AG09309 (cell line): ENCODE measurements at regions not wholly inside any gene's neighbourhood (a gene's known extent, or its start where the extent isn't known, plus 50 kb on each side); places are given as distances from the start of the nearest gene placed in this dataset.

Experiments used
- DNase-seq: peaks from one replicate; pipeline ENCODE4 v3.0.0-alpha.2; 2010; ENCODE audit warnings: low read depth
- H3K4me3 ChIP-seq: 2 replicates; pipeline ENCODE4 v1.5.1; 2011; ENCODE audit warnings: mild to moderate bottlenecking, low read depth, low read length, moderate library complexity; ENCODE audit not compliant: control insufficient read depth
- CTCF ChIP-seq: IDR thresholded peaks from 2 replicates; pipeline ENCODE4 v1.5.1; 2011; ENCODE audit warnings: mild to moderate bottlenecking, low read depth, low read length, inconsistent platforms; ENCODE audit not compliant: insufficient read depth, control insufficient read depth; ENCODE audit errors: missing control alignments

- no peak for DNase-seq
- no peak overlapping the region for H3K4me3 ChIP-seq
- TF ChIP-seq CTCF: no peak
Observed at GRCh38 chr11:119805663-119806062, 76.7 kb upstream of the NECTIN1 start.

DNA sequence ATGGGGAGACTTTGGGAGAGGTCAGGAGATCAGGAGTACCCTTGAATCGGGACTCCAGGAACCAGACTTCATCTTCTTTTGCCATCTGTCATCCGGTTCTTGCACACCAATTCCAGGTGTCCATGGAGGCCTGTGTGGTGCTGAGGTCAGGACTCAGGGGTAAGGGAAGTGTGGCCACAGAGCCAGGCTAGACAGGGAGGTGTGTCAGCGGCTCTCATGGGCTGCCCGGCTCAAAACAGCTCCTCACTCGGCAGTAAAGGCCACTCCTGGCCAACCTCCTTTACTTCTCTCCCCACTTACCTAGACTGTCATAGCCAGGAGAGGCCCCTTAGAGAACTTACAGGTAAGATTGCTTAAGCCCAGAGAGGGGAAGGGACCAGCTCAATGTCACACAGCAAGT, 75.7 kb upstream of the NECTIN1 start:
- H3K4me3 ChIP-seq: no peak overlapping the region
- no peak for TF ChIP-seq CTCF
- DNase-seq: no peak

DNA sequence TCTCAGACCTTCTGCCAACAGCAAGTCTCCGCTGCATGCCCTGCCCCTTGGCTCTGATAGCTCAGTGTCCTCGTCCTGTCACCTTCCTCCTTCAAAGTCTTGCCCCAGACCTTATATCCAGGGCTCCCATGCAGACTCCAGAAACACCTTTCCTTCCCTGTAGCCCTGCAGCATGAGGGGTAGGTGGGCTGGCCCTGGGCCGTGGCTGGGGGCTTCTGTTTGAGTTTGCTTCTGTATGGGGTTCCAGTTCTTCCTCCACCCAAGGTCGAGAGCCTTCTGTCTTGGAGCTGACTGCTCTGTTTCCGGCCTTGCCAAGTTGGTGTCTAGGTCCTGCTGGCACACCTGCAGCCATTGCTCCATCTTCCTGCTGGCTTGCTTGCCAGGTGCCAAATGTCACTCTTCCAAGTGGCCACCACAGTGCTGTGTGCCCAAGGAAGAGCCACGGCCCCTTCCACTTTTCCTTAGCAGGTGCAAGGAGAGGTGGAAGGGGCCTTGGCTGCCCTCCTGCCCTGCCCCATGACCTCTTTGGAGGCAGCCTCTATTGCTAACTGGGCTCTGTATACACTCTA, 74.8 kb upstream of the NECTIN1 start:
- H3K4me3 ChIP-seq: no peak overlapping the region
- no peak for TF ChIP-seq CTCF
- no peak for DNase-seq

- no peak for TF ChIP-seq CTCF
Observed at GRCh38 chr11:119803139-119803538, 74.1 kb upstream of the NECTIN1 start.

GRCh38 chr11:119802670-119803069, 73.7 kb upstream of the NECTIN1 start:
- H3K4me3 ChIP-seq: no peak overlapping the region
- no peak for DNase-seq
- TF ChIP-seq CTCF: no peak

More at GRCh38 chr11:119803139-119803538, 74.1 kb upstream of the NECTIN1 start:
- no peak overlapping the region for H3K4me3 ChIP-seq
- no peak for DNase-seq

DNA sequence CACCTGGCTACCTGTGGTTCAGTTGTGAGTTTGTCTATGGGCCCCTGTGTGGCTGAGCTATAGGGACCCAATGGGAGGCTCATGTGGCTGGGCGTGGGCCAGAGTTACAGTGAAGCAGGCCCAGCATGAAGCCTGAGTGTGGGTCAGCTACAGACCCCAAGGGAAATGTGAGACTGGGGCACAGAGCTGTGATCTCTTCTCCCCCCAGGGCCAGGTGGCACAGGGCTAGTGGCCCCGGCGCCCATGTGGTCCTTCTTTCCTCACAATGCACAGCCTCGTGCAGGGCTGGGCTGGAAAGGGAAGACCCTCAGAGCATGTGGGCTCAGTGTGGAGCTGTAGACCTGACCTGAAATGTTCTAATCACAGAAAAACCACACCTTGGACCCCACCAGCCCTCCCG, 71.6 kb upstream of the NECTIN1 start:
- no peak overlapping the region for H3K4me3 ChIP-seq
- DNase-seq: no peak
- no peak for TF ChIP-seq CTCF

GRCh38 chr11:119800171-119800570, 71.2 kb upstream of the NECTIN1 start:
- no peak for TF ChIP-seq CTCF
- DNase-seq: no peak
- H3K4me3 ChIP-seq: no peak overlapping the region
